ENCODE measurements at regions not wholly inside any gene's neighbourhood (a gene's known extent, or its start where the extent isn't known, plus 50 kb on each side); places are given as distances from the start of the nearest gene placed in this dataset.

GRCh38 chr1:25062621-25063255 is 132.7 kb upstream of the RUNX3 start:
- TF ChIP-seq EZH2 (IDR thresholded peaks at IDR 0.05) (no peak), POLR2AphosphoS5 (IDR thresholded peaks at IDR 0.05; ENCODE audit: borderline replicate concordance, low read depth, low read length) (no peak), FOXP2 (optimal IDR thresholded peaks at IDR 0.05; ENCODE audit: control extremely low read depth, extremely low read length, insufficient read depth) (no peak)
